OCI-LY7 (cell line): ENCODE measurements at regions not wholly inside any gene's neighbourhood (a gene's known extent, or its start where the extent isn't known, plus 50 kb on each side); places are given as distances from the start of the nearest gene placed in this dataset.

ENCODE experiments used
- BruUV-seq: library from RNA; stranded (reverse); fragments of 400-500 nt; replicated peaks from 2 replicates; lab custom pipeline; 2021; lab: Mats Ljungman, UMichigan
- CTCF ChIA-PET: fragments of 300-600 bp; sonication (Branson Sonifier 250); formaldehyde crosslinking; loops from one replicate; lab custom pipeline; 2022; ENCODE audit warnings: antibody characterized with exemption; ENCODE audit not compliant: unreplicated experiment; lab: Charles Lee
- POLR2A ChIA-PET: fragments of 300-600 bp; sonication (Branson Sonifier 250); formaldehyde crosslinking; loops from one replicate; lab custom pipeline; 2022; ENCODE audit warnings: antibody characterized with exemption; lab: Charles Lee
- DNase-seq: peaks from one replicate; pipeline ENCODE4 v3.0.0-alpha.2; 2015; ENCODE audit warnings: low spot score
- H2AFZ ChIP-seq: fragments of 200-600 bp; sonication (generic), shearing (Covaris generic); 2 replicates; pipeline ENCODE4 v1.6.1; 2014; ENCODE audit warnings: mild to moderate bottlenecking, antibody characterized with exemption, low read length, moderate library complexity
- H3K27ac ChIP-seq: fragments of 200-600 bp; sonication (generic); 2 replicates; pipeline ENCODE4 v1.5.1; 2014; ENCODE audit warnings: mixed run types, low read depth, mild to moderate bottlenecking, moderate library complexity, low read length, inconsistent platforms; ENCODE audit not compliant: poor library complexity, severe bottlenecking
- H3K36me3 ChIP-seq: fragments of 200-600 bp; sonication (generic); 2 replicates; pipeline ENCODE4 v1.6.1; 2014; ENCODE audit warnings: mild to moderate bottlenecking, antibody characterized with exemption, low read length, moderate library complexity, mixed read lengths; ENCODE audit not compliant: insufficient read depth
- H3K4me1 ChIP-seq: fragments of 200-600 bp; sonication (generic); 2 replicates; pipeline ENCODE4 v1.5.1; 2014; ENCODE audit warnings: mild to moderate bottlenecking, low read length; ENCODE audit not compliant: insufficient read depth, poor library complexity, severe bottlenecking
- H3K4me2 ChIP-seq: fragments of 200-600 bp; sonication (generic); 2 replicates; pipeline ENCODE4 v1.6.1; 2014; ENCODE audit warnings: mild to moderate bottlenecking, low read length
- H3K4me3 ChIP-seq: fragments of 200-600 bp; sonication (generic); 2 replicates; pipeline ENCODE4 v1.5.1; 2014; ENCODE audit warnings: mild to moderate bottlenecking, low read depth, low read length; ENCODE audit not compliant: poor library complexity, severe bottlenecking
- H3K79me2 ChIP-seq: fragments of 200-600 bp; sonication (generic); 2 replicates; pipeline ENCODE4 v1.6.1; 2016; ENCODE audit warnings: low read depth, mild to moderate bottlenecking, low read length, moderate library complexity, mixed read lengths; ENCODE audit not compliant: insufficient read depth
- H3K9me2 ChIP-seq: fragments of 200-600 bp; sonication (generic); 2 replicates; pipeline ENCODE4 v1.6.1; 2016; ENCODE audit warnings: mild to moderate bottlenecking, low read length, mixed read lengths; ENCODE audit not compliant: insufficient read depth
- H3K9me3 ChIP-seq: fragments of 200-600 bp; sonication (generic); 2 replicates; pipeline ENCODE4 v1.6.1; 2014; ENCODE audit warnings: mild to moderate bottlenecking, mixed run types, low read length, mixed read lengths
- H4K20me1 ChIP-seq: fragments of 200-600 bp; sonication (generic); 2 replicates; pipeline ENCODE4 v1.6.1; 2014; ENCODE audit warnings: mild to moderate bottlenecking, antibody characterized with exemption, low read length, moderate library complexity, mixed read lengths; ENCODE audit not compliant: insufficient read depth
- EZH2phosphoT487 ChIP-seq: fragments of 200-600 bp; sonication (generic); IDR thresholded peaks from 2 replicates; pipeline ENCODE4 v1.6.1; 2018; ENCODE audit warnings: low read depth, borderline replicate concordance, mild to moderate bottlenecking, mixed run types, antibody characterized with exemption, low read length, moderate library complexity, mixed read lengths
- intact Hi-C: fragments of 100-400 bp; cut with micrococcal nuclease; formaldehyde crosslinking; loops from one replicate; pipeline ENCODE4 v1.10.0; 2022; ENCODE audit not compliant: unreplicated experiment
- TF ChIP-seq, protein P1 (sequence below): fragments of 200-600 bp; sonication (generic); conservative IDR thresholded peaks from 2 replicates; pipeline ENCODE4 v1.5.1; 2014; ENCODE audit warnings: mild to moderate bottlenecking, antibody characterized with exemption, low read length, moderate library complexity, mixed read lengths

- Histone ChIP-seq H4K20me1 (no peaks in the 10 kb centered on the region; the same call in 1 of the 2 replicates), H3K4me3 (no peak overlapping the region), H3K27ac (no peak overlapping the region), H2AFZ (no peak overlapping the region), H3K36me3 (no peaks in the 10 kb centered on the region), H3K9me3 (no peaks in the 10 kb centered on the region), H3K79me2 (no peaks in the 10 kb centered on the region), H3K4me1 (no peaks in the 10 kb centered on the region), H3K4me2 (no peak overlapping the region), H3K9me2 (no peaks in the 10 kb centered on the region)
- POLR2A ChIA-PET: interaction anchor here (0.7 kb wide), 1 partner anchor 415 kb away, joined by 4 read pairs; no protein-coding TSS in a partner anchor
- TF ChIP-seq EZH2phosphoT487: no peak
- TF ChIP-seq, protein P1, sequence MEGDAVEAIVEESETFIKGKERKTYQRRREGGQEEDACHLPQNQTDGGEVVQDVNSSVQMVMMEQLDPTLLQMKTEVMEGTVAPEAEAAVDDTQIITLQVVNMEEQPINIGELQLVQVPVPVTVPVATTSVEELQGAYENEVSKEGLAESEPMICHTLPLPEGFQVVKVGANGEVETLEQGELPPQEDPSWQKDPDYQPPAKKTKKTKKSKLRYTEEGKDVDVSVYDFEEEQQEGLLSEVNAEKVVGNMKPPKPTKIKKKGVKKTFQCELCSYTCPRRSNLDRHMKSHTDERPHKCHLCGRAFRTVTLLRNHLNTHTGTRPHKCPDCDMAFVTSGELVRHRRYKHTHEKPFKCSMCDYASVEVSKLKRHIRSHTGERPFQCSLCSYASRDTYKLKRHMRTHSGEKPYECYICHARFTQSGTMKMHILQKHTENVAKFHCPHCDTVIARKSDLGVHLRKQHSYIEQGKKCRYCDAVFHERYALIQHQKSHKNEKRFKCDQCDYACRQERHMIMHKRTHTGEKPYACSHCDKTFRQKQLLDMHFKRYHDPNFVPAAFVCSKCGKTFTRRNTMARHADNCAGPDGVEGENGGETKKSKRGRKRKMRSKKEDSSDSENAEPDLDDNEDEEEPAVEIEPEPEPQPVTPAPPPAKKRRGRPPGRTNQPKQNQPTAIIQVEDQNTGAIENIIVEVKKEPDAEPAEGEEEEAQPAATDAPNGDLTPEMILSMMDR: no peak
- CTCF ChIA-PET: no interaction called here
- DNase-seq: no peak
- intact Hi-C loops: no loop called here
- no TSS peak for BruUV-seq
Measured at GRCh38 chr2:142236181-142236580, 105.4 kb upstream of the LRP1B start.

- BruUV-seq: no TSS peak
- H3K4me2 ChIP-seq: no peak overlapping the region
- no peak overlapping the region for H3K27ac ChIP-seq
- intact Hi-C loops: no loop called here
- no peak overlapping the region for H3K4me3 ChIP-seq
- no peak overlapping the region for H2AFZ ChIP-seq
- H3K9me2 ChIP-seq: no peaks in the 10 kb centered on the region
- no peaks in the 10 kb centered on the region; the same call in 1 of the 2 replicates for H4K20me1 ChIP-seq
- H3K4me1 ChIP-seq: no peaks in the 10 kb centered on the region
- CTCF ChIA-PET: no interaction called here
- no peak for DNase-seq
- no peaks in the 10 kb centered on the region for H3K79me2 ChIP-seq
- TF ChIP-seq, protein P1: no peak
- TF ChIP-seq EZH2phosphoT487: no peak
- POLR2A ChIA-PET: no interaction called here
- H3K36me3 ChIP-seq: no peaks in the 10 kb centered on the region
- no peaks in the 10 kb centered on the region for H3K9me3 ChIP-seq
Measured at GRCh38 chr2:142234741-142235140, 103.9 kb upstream of the LRP1B start.

DNA sequence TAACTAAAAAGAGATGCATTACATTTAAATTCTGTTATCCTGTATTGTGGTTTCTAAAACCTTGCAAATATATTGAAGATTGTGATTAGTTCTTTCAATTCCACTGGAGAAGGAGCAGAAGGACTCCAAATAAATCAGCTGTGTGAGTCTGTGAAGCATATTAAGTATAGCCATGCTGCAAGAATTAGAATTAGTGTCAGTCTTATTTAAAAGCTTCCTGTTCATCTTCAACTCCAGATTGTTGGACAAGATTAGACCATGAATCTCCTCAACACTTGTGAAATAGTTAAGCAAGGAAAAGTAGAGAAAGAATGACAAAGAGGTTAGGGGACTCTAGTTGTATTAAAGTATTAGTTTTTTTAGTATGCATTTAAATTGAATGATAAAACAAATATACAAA is 92.5 kb upstream of the LRP1B start:
- CTCF ChIA-PET: no interaction called here

More for the DNA sequence above, 92.5 kb upstream of the LRP1B start:
- no peaks in the 10 kb centered on the region for H3K9me2 ChIP-seq
- TF ChIP-seq, protein P1: no peak
- TF ChIP-seq EZH2phosphoT487: no peak
- no peaks in the 10 kb centered on the region for H4K20me1 ChIP-seq
- H3K9me3 ChIP-seq: no peaks in the 10 kb centered on the region
- H3K79me2 ChIP-seq: no peaks in the 10 kb centered on the region
- H3K4me2 ChIP-seq: no peak overlapping the region
- POLR2A ChIA-PET: interaction anchor here (0.8 kb wide), 1 partner anchor 20 kb away, joined by 3 read pairs; no protein-coding TSS in a partner anchor
- DNase-seq: no peak
- no TSS peak for BruUV-seq
- no peak overlapping the region for H2AFZ ChIP-seq
- no peak overlapping the region for H3K27ac ChIP-seq
- no peak overlapping the region for H3K4me3 ChIP-seq
- intact Hi-C loops: no loop called here
- no peaks in the 10 kb centered on the region for H3K36me3 ChIP-seq
- H3K4me1 ChIP-seq: no peaks in the 10 kb centered on the region
